Fibroblast of skin of back (primary cell): ENCODE measurements at regions not wholly inside any gene's neighbourhood (a gene's known extent, or its start where the extent isn't known, plus 50 kb on each side); places are given as distances from the start of the nearest gene placed in this dataset.
"Not testable (repeated sequence)": the region's sequence is repeated elsewhere in the genome, so short reads cannot be mapped to it uniquely, and the experiment has no call there.

Experiments
- DNase-seq: peaks from one replicate; pipeline ENCODE4 v3.0.0-alpha.2; 2013

DNA sequence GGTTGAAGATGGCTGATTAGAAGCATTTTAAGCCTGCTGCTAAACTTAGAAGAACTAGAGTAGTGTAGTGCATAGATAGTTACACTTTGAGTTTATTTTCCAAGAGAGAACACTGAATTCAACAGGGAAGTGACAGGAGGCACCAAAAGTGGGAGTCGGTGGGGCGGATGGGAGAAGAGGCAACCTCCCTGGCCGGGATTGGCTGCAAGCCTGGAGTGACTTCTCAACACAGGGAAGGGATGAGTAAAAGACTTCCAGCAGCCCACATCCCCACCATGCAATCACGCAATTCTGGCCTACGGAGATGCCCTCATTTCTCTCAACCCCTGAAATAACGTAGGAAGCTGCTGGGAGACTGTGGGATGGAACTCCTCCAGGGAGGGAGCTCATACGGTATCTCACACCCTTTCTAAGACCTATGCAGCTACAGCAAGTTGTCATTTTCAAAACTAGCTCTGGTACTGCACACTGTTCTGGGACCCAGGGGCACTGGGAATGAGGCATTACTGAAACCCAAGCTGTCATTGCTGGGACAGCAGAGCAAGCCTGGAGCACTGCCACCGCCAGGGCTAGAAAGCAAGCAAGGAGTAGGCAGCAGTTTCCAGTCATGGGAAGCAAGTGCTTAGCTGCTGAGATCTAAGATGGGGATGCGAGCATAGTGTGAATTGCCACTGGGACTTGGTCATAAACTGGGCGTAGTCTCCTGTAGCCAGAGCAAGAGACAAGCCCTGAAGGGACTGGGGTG lies 331.6 kb upstream of the PTGER4 start:
- no peak for DNase-seq

DNA sequence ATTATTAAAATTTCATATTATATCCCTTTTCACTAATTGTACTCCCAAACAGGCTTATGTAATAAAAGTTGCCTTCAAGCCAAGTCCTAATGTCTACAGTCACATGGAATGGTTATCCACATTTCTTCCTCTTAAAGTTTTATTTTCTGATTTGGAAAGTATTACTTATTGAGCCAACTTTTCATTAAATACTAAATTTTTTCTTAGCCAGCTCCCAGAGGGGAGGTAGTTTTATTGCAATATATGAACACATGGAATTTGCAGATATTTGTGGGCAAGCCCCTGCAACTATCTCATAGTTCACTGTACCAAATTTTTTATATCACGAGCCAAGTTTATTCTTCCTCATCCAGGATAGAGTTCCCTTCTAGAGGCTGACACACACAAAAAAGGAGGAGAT lies 332.8 kb upstream of the PTGER4 start:
- no peak for DNase-seq

GRCh38 chr5:40338434-40338833 lies 341.3 kb upstream of the PTGER4 start:
- not testable (repeated sequence) for DNase-seq

- DNase-seq = no peak
Observed at GRCh38 chr5:40334242-40334635, 345.5 kb upstream of the PTGER4 start.

DNA sequence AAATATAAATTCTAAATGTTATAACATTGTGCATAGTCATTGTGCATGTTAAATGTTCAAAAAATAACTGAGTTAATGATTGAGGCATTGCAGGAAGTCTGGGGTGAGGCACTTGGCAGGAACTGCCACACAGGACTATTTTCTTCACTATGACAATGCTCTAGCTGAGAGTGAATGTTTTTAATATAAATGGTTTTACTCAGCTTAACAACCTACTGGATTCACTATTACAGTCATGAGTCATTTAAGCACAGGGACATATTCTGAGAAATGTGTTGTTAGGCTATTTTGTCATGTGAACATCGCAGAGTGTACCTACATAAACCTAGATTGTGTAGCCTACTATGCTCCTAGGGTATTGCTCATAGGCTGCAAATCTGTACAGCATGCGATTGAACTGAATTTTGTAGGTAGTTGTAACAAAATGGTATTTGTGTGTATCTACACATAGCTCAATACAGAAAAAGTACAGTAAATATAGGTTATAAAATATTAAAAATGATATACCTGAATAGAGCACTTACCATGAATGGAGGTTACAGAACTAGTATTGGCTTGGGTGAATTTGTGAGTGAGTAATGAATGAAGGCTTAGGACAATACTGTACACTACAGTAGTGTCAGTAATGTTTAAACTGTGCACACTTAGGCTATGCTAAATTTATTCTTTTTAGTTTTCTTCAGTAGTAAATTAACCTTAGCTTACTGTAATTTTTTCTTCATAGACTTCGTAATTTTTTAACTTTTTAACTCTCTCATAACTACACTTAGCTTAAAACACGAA lies 346.1 kb upstream of the PTGER4 start:
- DNase-seq = peak; percentile 78

DNA sequence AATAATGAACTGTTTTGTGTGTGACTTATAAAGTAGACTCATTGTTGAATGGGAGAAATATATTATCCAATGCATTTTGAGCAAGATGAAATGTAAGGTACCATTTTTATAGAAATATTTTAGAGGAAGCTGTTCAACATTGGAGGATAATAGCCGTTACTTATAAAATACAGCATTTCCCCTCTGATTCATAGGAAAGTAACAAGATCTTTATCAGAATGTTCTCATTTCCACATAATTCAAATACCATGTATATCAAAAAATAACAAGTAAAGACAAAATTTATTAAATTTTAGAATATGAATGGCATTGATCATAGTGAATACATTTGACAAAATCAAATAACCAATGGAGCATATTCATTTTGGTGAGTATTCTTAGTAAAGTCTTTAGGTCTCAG lies 346.7 kb upstream of the PTGER4 start:
- peak; percentile 2 for DNase-seq

DNA sequence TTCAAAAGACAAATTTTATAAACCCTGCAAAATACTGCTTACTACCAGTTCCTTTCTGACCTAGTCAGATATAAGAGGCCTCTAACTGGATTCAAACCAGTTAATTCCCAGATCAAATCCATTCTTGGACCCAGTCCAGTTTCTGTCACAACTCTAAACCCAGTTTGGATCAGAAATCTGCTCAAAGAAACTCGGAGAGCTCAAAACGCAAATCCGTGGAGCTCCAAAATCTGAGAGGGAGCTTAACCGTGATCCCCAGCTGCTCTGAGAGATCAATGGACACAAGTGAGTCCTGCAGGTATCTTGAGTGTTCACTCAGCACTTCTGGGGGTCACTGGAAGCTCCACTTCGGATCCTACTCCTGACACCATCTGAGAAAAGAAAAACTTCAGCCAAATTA lies 348.1 kb upstream of the PTGER4 start:
- DNase-seq = no peak

- no peak for DNase-seq
Observed at GRCh38 chr5:40321514-40321913, 358.2 kb upstream of the PTGER4 start.

DNA sequence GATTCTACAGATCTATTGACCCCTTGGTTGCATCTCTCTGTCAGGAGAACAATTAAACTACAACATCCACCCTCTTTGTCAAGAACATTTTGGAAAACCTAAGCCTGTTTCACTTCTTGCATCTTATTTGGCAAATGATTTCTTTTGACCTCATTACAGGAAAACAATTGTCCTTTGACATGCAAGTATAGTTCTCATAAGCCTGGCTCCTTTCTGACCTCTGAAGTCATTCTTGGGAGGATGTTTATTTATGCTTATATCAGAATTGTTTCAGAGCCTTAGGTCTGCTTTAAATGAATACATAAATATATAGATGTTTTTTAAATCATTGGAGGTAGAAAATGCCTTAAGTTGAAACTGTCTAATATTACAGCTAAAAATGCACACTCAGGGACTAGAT lies 361.3 kb upstream of the PTGER4 start:
- DNase-seq = no peak

DNA sequence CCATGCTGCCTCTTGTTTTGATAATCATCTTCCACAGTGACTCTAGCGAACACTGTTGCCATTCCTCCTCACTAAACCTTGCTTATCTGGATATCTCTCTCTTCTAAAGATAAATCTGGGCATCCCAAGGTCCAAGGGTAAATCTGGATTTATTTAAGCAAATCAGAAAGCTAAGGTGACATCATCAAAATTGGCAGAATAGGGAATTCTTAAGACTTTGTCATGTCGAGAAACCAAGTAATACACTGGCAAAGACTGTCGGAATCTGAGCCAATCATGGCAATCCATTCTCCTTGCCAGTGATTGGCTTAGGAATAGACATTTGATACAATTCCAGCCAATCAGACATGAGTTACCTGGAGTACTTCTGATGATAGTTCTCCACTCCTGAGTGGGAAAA lies 362.7 kb upstream of the PTGER4 start:
- no peak for DNase-seq

DNA sequence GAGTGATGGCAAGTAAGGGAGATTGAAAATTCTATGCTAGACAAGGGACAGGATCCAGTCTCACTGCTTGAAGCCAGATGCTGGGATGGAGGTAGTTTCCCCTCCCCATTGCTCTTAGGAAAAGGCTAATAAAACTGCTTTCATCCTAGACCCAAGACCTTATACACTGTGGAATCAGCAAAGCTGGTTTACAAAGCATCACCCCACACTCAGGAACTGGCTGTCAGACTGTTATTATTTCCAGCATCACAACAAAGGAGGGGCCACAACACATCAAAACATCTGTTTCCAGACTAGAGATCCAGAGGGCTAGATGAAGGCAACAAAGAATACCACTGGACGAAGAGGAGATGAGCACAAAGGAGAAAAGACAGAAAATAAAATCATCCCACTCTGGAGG lies 364.6 kb upstream of the PTGER4 start:
- DNase-seq = no peak

DNA sequence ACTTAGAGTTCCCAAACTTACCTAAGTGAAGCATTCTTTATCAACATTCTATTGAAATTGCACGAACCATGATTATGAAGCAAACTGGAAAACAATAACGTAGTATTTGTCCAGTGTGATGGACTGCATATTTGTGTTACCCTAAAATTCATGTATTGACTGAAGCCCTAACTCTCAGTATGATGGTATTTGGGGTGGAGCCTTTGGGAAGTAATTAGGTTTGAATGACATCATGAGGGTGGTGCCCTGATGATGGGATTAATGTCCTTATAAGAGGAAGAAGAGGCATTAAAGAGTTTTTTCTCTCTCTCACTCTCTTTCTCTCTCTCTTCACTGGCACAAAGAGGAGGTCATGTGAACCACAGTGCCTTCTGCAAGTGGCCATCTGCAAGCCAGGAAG lies 365.4 kb upstream of the PTGER4 start:
- no peak for DNase-seq

GRCh38 chr5:40312205-40312604 lies 367.5 kb upstream of the PTGER4 start:
- DNase-seq = no peak

DNA sequence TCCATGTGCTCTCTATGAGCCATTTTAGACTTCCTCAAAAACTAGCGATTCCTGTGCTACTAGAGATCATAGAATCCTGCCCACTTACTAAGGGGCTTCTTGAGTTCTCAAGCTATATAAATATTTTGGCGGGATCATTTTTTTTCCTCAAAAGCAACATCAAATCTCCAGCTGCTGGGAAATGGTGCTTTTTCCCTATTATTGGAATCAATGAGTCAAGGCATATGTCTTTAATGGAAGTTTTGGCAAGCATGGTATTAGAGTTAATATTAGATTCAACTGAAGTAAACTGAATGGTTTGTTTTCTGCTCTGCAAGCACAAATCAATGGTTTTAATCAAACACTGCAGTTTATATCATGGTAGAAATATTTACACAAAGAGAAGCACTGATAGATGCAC lies 369.9 kb upstream of the PTGER4 start:
- no peak for DNase-seq

DNA sequence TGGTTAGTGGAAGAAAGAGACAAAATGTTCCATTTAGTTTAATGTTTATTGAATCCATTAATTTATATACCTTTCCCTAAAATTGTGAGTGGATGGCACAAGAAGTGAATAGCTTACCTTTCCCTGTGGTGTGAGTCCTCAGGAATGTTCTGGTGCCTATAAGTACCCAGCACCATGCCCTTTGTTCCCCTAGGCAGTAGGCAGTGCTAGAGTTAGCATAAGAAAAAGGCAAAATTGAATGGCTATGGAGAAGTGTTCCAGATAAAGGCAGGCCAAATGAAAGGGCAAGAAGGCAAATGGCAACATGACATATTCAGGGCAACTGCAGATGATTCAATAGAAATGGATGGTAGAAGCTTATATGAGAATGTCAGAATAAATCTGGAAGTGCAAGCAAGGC lies 370.8 kb upstream of the PTGER4 start:
- no peak for DNase-seq

GRCh38 chr5:40307920-40308319 lies 371.8 kb upstream of the PTGER4 start:
- no peak for DNase-seq

GRCh38 chr5:40306869-40307487 lies 372.7 kb upstream of the PTGER4 start:
- no peak for DNase-seq

DNA sequence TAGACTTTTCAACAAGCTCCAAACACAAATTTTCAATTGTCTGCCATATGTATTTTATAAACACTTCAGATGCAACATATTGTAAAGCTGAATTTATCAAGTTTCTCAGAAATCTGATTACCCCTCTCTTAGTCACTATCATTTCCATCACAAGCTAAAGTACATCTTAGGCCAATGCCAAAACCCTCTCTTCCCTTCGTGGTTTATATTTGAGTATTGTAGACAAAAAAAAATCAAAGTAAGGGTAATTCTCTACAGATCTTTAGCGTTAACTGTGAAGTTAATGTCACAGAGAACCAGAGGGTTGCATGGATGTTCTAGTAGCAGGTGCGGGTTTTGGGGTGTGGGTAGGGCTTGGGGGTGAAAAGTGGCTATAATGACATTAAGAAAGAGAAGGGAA lies 387.7 kb upstream of the PTGER4 start:
- DNase-seq = no peak

- peak; percentile 79 for DNase-seq
Observed at GRCh38 chr5:40291338-40291737, 388.4 kb upstream of the PTGER4 start.

GRCh38 chr5:40288800-40289485 lies 390.8 kb upstream of the PTGER4 start:
- DNase-seq = no peak

- DNase-seq = no peak
Observed at GRCh38 chr5:40284863-40285262, 394.9 kb upstream of the PTGER4 start.

- peak; percentile 52 for DNase-seq
Observed at GRCh38 chr5:40278881-40279280, 400.8 kb upstream of the PTGER4 start.
